Tibial nerve (tissue), 4 donors: ENCODE measurements at regions not wholly inside any gene's neighbourhood (a gene's known extent, or its start where the extent isn't known, plus 50 kb on each side); places are given as distances from the start of the nearest gene placed in this dataset.

Source experiments
- CTCF ChIP-seq, 5 experiments: fragments of 200-600 bp in 3 of 5; fragments of 450-650 bp in 2 of 5; sonication (generic) in 3 of 5; IDR thresholded peaks; one replicate each; pipeline ENCODE4 v1.5.1; 2016 to 2019; ENCODE audit warnings: antibody characterized with exemption in 5 of 5, mild to moderate bottlenecking in 3 of 5, moderate library complexity in 2 of 5
- EP300 ChIP-seq, 2 donors: sonication (generic); formaldehyde crosslinking; IDR thresholded peaks; one replicate each; pipeline ENCODE4 v1.6.1; 2017; ENCODE audit warnings: antibody characterized with exemption in 2 of 2, mild to moderate bottlenecking in 1 of 2

- TF ChIP-seq EP300 (IDR thresholded peaks at IDR 0.05) (no peak), CTCF (IDR thresholded peaks at IDR 0.05) (no peak)
These were observed 1305.8 kb downstream of the ROBO1 start for GRCh38 chr3:78462021-78462420.
